HG02981 (cell line): ENCODE measurements at regions not wholly inside any gene's neighbourhood (a gene's known extent, or its start where the extent isn't known, plus 50 kb on each side); places are given as distances from the start of the nearest gene placed in this dataset.
"Not testable (repeated sequence)": the region's sequence is repeated elsewhere in the genome, so short reads cannot be mapped to it uniquely, and the experiment has no call there.

Experiments used
- ATAC-seq: cut with Tn5 transposase; IDR thresholded peaks from one replicate; pipeline ENCODE4 v1.9.1; 2021; ENCODE audit warnings: mild to moderate bottlenecking, moderate library complexity; ENCODE audit not compliant: unreplicated experiment

- not testable (repeated sequence) for ATAC-seq
Measured at GRCh38 chr14:105620865-105621471, 94.6 kb downstream of the TMEM121 start.

GRCh38 chr14:105621479-105622328, 95.3 kb downstream of the TMEM121 start:
- ATAC-seq: not testable (repeated sequence)

GRCh38 chr14:105622329-105622955, 96.1 kb downstream of the TMEM121 start:
- no peak for ATAC-seq

GRCh38 chr14:105623178-105623577, 96.8 kb downstream of the TMEM121 start:
- ATAC-seq: not testable (repeated sequence)

- ATAC-seq: not testable (repeated sequence)
Measured at GRCh38 chr14:105624346-105624745, 98.0 kb downstream of the TMEM121 start.

- not testable (repeated sequence) for ATAC-seq
Measured at GRCh38 chr14:105624749-105625434, 98.5 kb downstream of the TMEM121 start.

- not testable (repeated sequence) for ATAC-seq
Measured at GRCh38 chr14:105625448-105625847, 99.1 kb downstream of the TMEM121 start.

- ATAC-seq: not testable (repeated sequence)
Measured at GRCh38 chr14:105626111-105626510, 99.7 kb downstream of the TMEM121 start.

- ATAC-seq: not testable (repeated sequence)
Measured at GRCh38 chr14:105626651-105627050, 100.3 kb downstream of the TMEM121 start.

- not testable (repeated sequence) for ATAC-seq
Measured at GRCh38 chr14:105627287-105627686, 100.9 kb downstream of the TMEM121 start.

- no peak for ATAC-seq
Measured at GRCh38 chr14:105627701-105628100, 101.3 kb downstream of the TMEM121 start.

GRCh38 chr14:105628126-105628525, 101.7 kb downstream of the TMEM121 start:
- not testable (repeated sequence) for ATAC-seq

- ATAC-seq: not testable (repeated sequence)
Measured at GRCh38 chr14:105628531-105629067, 102.2 kb downstream of the TMEM121 start.

GRCh38 chr14:105629091-105629885, 102.9 kb downstream of the TMEM121 start:
- not testable (repeated sequence) for ATAC-seq

- ATAC-seq: no peak
Measured at GRCh38 chr14:105629886-105630215, 103.5 kb downstream of the TMEM121 start.

- ATAC-seq: not testable (repeated sequence)
Measured at GRCh38 chr14:105630293-105630934, 104.0 kb downstream of the TMEM121 start.

- not testable (repeated sequence) for ATAC-seq
Measured at GRCh38 chr14:105630935-105631779, 104.8 kb downstream of the TMEM121 start.

- no peak for ATAC-seq
Measured at GRCh38 chr14:105632010-105632409, 105.6 kb downstream of the TMEM121 start.

GRCh38 chr14:105633596-105633995, 107.2 kb downstream of the TMEM121 start:
- ATAC-seq: not testable (repeated sequence)
